Lower leg skin (tissue), 3 donors: ENCODE measurements at regions not wholly inside any gene's neighbourhood (a gene's known extent, or its start where the extent isn't known, plus 50 kb on each side); places are given as distances from the start of the nearest gene placed in this dataset.

Experiments used
- POLR2A ChIP-seq, 2 donors: fragments of 450-650 bp; IDR thresholded peaks; one replicate each; pipeline ENCODE4 v1.6.1; 2016 to 2017; ENCODE audit warnings: antibody characterized with exemption in 2 of 2, mild to moderate bottlenecking in 1 of 2, moderate library complexity in 1 of 2
- TF ChIP-seq, protein P1 (sequence below), 3 donors: fragments of 450-650 bp; IDR thresholded peaks; one replicate each; pipeline ENCODE4 v1.5.1; 2016; ENCODE audit warnings: antibody characterized with exemption in 3 of 3, mild to moderate bottlenecking in 3 of 3, moderate library complexity in 2 of 3

DNA sequence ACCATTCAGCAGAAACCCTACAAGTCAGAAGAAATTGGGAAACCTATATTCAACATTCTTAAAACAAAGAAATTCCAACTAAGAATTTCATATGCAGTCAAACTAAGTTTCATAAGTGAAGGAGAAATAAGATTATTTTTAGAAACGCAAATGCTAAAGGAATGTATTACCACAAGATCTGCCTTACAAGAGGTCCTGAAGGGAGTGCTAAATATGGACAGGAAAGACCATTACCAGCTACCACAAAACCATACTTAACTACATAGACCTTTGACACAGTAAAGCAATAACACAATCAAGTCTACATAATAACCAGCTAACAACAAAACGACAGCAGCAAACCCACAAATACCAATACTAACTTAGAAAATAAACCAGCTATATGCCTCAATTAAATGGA lies 169.3 kb upstream of the FGF16 start:
- TF ChIP-seq, protein P1, sequence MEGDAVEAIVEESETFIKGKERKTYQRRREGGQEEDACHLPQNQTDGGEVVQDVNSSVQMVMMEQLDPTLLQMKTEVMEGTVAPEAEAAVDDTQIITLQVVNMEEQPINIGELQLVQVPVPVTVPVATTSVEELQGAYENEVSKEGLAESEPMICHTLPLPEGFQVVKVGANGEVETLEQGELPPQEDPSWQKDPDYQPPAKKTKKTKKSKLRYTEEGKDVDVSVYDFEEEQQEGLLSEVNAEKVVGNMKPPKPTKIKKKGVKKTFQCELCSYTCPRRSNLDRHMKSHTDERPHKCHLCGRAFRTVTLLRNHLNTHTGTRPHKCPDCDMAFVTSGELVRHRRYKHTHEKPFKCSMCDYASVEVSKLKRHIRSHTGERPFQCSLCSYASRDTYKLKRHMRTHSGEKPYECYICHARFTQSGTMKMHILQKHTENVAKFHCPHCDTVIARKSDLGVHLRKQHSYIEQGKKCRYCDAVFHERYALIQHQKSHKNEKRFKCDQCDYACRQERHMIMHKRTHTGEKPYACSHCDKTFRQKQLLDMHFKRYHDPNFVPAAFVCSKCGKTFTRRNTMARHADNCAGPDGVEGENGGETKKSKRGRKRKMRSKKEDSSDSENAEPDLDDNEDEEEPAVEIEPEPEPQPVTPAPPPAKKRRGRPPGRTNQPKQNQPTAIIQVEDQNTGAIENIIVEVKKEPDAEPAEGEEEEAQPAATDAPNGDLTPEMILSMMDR (IDR thresholded peaks at IDR 0.05), result no peak
- TF ChIP-seq POLR2A (IDR thresholded peaks at IDR 0.05), result no peak
